MG63 (cell line): ENCODE measurements at regions not wholly inside any gene's neighbourhood (a gene's known extent, or its start where the extent isn't known, plus 50 kb on each side); places are given as distances from the start of the nearest gene placed in this dataset.

Source experiments
- DNase-seq: peaks from one replicate; pipeline ENCODE4 v3.0.0-alpha.2; 2020
- H3K27me3 ChIP-seq: fragments of 250-450 bp; sonication (Bioruptor Pico); 2 replicates; pipeline ENCODE4 v1.5.1; 2020; ENCODE audit warnings: mild to moderate bottlenecking, moderate library complexity
- H3K36me3 ChIP-seq: fragments of 250-450 bp; sonication (Bioruptor Pico); 2 replicates; pipeline ENCODE4 v1.5.1; 2020; ENCODE audit warnings: mild to moderate bottlenecking, moderate library complexity
- H3K4me3 ChIP-seq: fragments of 250-450 bp; sonication (Bioruptor Pico); 2 replicates; pipeline ENCODE4 v1.5.1; 2020; ENCODE audit warnings: mild to moderate bottlenecking, moderate library complexity
- H3K9me3 ChIP-seq: fragments of 250-450 bp; sonication (Bioruptor Pico); 2 replicates; pipeline ENCODE4 v1.5.1; 2020; ENCODE audit warnings: mild to moderate bottlenecking, moderate library complexity

- Histone ChIP-seq H3K4me3 (no peak overlapping the region), H3K36me3 (no peaks in the 10 kb centered on the region), H3K9me3 (peaks cover 5% of the 10 kb centered on the region; the same call in 1 of the 2 replicates), H3K27me3 (no peaks in the 10 kb centered on the region)
- no peak for DNase-seq
These were observed 108.1 kb downstream of the LITAF start for GRCh38 chr16:11478431-11479119.

- no peaks in the 10 kb centered on the region for H3K36me3 ChIP-seq
- H3K27me3 ChIP-seq, result no peaks in the 10 kb centered on the region
- DNase-seq, result no peak
- peaks cover 5% of the 10 kb centered on the region; the same call in 1 of the 2 replicates for H3K9me3 ChIP-seq
- no peak overlapping the region for H3K4me3 ChIP-seq
These were observed 106.8 kb downstream of the LITAF start for GRCh38 chr16:11479916-11480315.

- Histone ChIP-seq H3K27me3 (no peaks in the 10 kb centered on the region), H3K36me3 (no peaks in the 10 kb centered on the region), H3K4me3 (no peak overlapping the region), H3K9me3 (peaks cover 5% of the 10 kb centered on the region; the same call in 1 of the 2 replicates)
- no peak for DNase-seq
These were observed 106.1 kb downstream of the LITAF start for GRCh38 chr16:11480634-11481033.

GRCh38 chr16:11481987-11482386 is 104.7 kb downstream of the LITAF start:
- Histone ChIP-seq H3K9me3 (peaks cover 5% of the 10 kb centered on the region; the same call in 1 of the 2 replicates), H3K36me3 (no peaks in the 10 kb centered on the region), H3K4me3 (no peak overlapping the region), H3K27me3 (no peaks in the 10 kb centered on the region)
- peak; percentile 92 for DNase-seq

- Histone ChIP-seq H3K36me3 (no peaks in the 10 kb centered on the region), H3K27me3 (no peaks in the 10 kb centered on the region), H3K4me3 (no peak overlapping the region), H3K9me3 (peaks cover 5% of the 10 kb centered on the region; the same call in 1 of the 2 replicates)
- DNase-seq, result no peak
These were observed 103.6 kb downstream of the LITAF start for GRCh38 chr16:11482946-11483748.

GRCh38 chr16:11484691-11485258 is 101.9 kb downstream of the LITAF start:
- no peak overlapping the region for H3K4me3 ChIP-seq
- peak; percentile 85 for DNase-seq

GRCh38 chr16:11485676-11486075 is 101.0 kb downstream of the LITAF start:
- DNase-seq, result no peak
- no peaks in the 10 kb centered on the region for H3K36me3 ChIP-seq
- H3K9me3 ChIP-seq, result peaks cover 14% of the 10 kb centered on the region
- no peaks in the 10 kb centered on the region for H3K27me3 ChIP-seq
- no peak overlapping the region for H3K4me3 ChIP-seq

More at GRCh38 chr16:11484691-11485258, 101.9 kb downstream of the LITAF start:
- H3K27me3 ChIP-seq, result no peaks in the 10 kb centered on the region
- no peaks in the 10 kb centered on the region for H3K36me3 ChIP-seq
- peaks cover 7% of the 10 kb centered on the region; the same call in 1 of the 2 replicates for H3K9me3 ChIP-seq

- peaks cover 20% of the 10 kb centered on the region for H3K9me3 ChIP-seq
- H3K36me3 ChIP-seq, result no peaks in the 10 kb centered on the region
- no peaks in the 10 kb centered on the region for H3K27me3 ChIP-seq
- no peak overlapping the region for H3K4me3 ChIP-seq
- no peak for DNase-seq
These were observed 99.4 kb downstream of the LITAF start for GRCh38 chr16:11487289-11487688.

GRCh38 chr16:11488304-11488703 is 98.4 kb downstream of the LITAF start:
- peaks cover 15% of the 10 kb centered on the region for H3K9me3 ChIP-seq
- DNase-seq, result no peak
- H3K4me3 ChIP-seq, result no peak overlapping the region
- H3K27me3 ChIP-seq, result no peaks in the 10 kb centered on the region
- H3K36me3 ChIP-seq, result no peaks in the 10 kb centered on the region

- no peak for DNase-seq
- H3K36me3 ChIP-seq, result no peaks in the 10 kb centered on the region
- H3K4me3 ChIP-seq, result no peak overlapping the region
- H3K27me3 ChIP-seq, result no peaks in the 10 kb centered on the region
- peaks cover 14% of the 10 kb centered on the region for H3K9me3 ChIP-seq
These were observed 95.2 kb downstream of the LITAF start for GRCh38 chr16:11491524-11491923.

GRCh38 chr16:11492808-11493530 is 93.8 kb downstream of the LITAF start:
- no peak for DNase-seq
- no peaks in the 10 kb centered on the region for H3K36me3 ChIP-seq
- peaks cover 14% of the 10 kb centered on the region for H3K9me3 ChIP-seq
- no peaks in the 10 kb centered on the region for H3K27me3 ChIP-seq
- no peak overlapping the region for H3K4me3 ChIP-seq

- no peak for DNase-seq
These were observed 93.2 kb downstream of the LITAF start for GRCh38 chr16:11493531-11493929.

GRCh38 chr16:11494029-11494428 is 92.7 kb downstream of the LITAF start:
- H3K27me3 ChIP-seq, result no peaks in the 10 kb centered on the region
- no peak for DNase-seq
- no peaks in the 10 kb centered on the region for H3K36me3 ChIP-seq
- H3K4me3 ChIP-seq, result no peak overlapping the region
- H3K9me3 ChIP-seq, result peaks cover 14% of the 10 kb centered on the region

More at GRCh38 chr16:11493531-11493929, 93.2 kb downstream of the LITAF start:
- H3K9me3 ChIP-seq, result peaks cover 14% of the 10 kb centered on the region
- no peaks in the 10 kb centered on the region for H3K36me3 ChIP-seq
- H3K27me3 ChIP-seq, result no peaks in the 10 kb centered on the region
- H3K4me3 ChIP-seq, result no peak overlapping the region

GRCh38 chr16:11494433-11494832 is 92.3 kb downstream of the LITAF start:
- Histone ChIP-seq H3K36me3 (no peaks in the 10 kb centered on the region), H3K9me3 (peaks cover 14% of the 10 kb centered on the region), H3K4me3 (no peak overlapping the region), H3K27me3 (no peaks in the 10 kb centered on the region)
- no peak for DNase-seq

- Histone ChIP-seq H3K36me3 (no peaks in the 10 kb centered on the region), H3K27me3 (no peaks in the 10 kb centered on the region), H3K9me3 (peaks cover 10% of the 10 kb centered on the region), H3K4me3 (no peak overlapping the region)
- DNase-seq, result no peak
These were observed 91.7 kb downstream of the LITAF start for GRCh38 chr16:11495066-11495407.
